ENCODE measurements at regions not wholly inside any gene's neighbourhood (a gene's known extent, or its start where the extent isn't known, plus 50 kb on each side); places are given as distances from the start of the nearest gene placed in this dataset.

DNA sequence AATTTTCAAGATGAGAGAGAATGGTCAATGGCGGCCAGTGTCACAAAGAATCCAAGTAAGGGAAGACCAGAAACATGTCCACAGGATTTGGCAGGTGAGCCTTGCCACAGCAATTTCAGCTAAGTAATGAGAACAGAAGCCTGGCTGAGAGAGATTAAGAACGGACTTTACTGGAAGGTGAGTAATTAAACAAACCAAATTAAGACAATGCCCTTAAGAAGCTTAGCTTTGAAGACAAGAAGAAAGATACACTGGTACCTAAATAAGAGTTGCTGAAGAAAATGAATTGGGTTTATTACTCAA is 145.4 kb upstream of the PLEKHG7 start:
- TF ChIP-seq, protein P1, sequence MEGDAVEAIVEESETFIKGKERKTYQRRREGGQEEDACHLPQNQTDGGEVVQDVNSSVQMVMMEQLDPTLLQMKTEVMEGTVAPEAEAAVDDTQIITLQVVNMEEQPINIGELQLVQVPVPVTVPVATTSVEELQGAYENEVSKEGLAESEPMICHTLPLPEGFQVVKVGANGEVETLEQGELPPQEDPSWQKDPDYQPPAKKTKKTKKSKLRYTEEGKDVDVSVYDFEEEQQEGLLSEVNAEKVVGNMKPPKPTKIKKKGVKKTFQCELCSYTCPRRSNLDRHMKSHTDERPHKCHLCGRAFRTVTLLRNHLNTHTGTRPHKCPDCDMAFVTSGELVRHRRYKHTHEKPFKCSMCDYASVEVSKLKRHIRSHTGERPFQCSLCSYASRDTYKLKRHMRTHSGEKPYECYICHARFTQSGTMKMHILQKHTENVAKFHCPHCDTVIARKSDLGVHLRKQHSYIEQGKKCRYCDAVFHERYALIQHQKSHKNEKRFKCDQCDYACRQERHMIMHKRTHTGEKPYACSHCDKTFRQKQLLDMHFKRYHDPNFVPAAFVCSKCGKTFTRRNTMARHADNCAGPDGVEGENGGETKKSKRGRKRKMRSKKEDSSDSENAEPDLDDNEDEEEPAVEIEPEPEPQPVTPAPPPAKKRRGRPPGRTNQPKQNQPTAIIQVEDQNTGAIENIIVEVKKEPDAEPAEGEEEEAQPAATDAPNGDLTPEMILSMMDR (IDR thresholded peaks at IDR 0.05), result no peak
- no peak for TF ChIP-seq POLR2A (IDR thresholded peaks at IDR 0.05)

Measured in thyroid gland (tissue), 4 donors.